ENCODE measurements at regions not wholly inside any gene's neighbourhood (a gene's known extent, or its start where the extent isn't known, plus 50 kb on each side); places are given as distances from the start of the nearest gene placed in this dataset.

- DNase-seq (ENCODE audit: low spot score): no peak
Measured at GRCh38 chr6:44636561-44637248, 249.2 kb downstream of the CDC5L start.

- DNase-seq (ENCODE audit: low spot score): no peak
Measured at GRCh38 chr6:44641344-44642031, 254.0 kb downstream of the CDC5L start.

- no peak for DNase-seq (ENCODE audit: low spot score)
Measured at GRCh38 chr6:44642349-44642748, 254.8 kb downstream of the CDC5L start.

- DNase-seq (ENCODE audit: low spot score): no peak
Measured at GRCh38 chr6:44642870-44643522, 255.5 kb downstream of the CDC5L start.

- DNase-seq (ENCODE audit: low spot score): no peak
Measured at GRCh38 chr6:44645276-44645675, 257.8 kb downstream of the CDC5L start.

GRCh38 chr6:44646355-44646754, 258.8 kb downstream of the CDC5L start:
- peak; percentile 31 for DNase-seq (ENCODE audit: low spot score)

GRCh38 chr6:44649365-44650025, 262.0 kb downstream of the CDC5L start:
- DNase-seq (ENCODE audit: low spot score): no peak

- no peak for DNase-seq (ENCODE audit: low spot score)
Measured at GRCh38 chr6:44650495-44650894, 263.0 kb downstream of the CDC5L start.

GRCh38 chr6:44650947-44651346, 263.4 kb downstream of the CDC5L start:
- DNase-seq (ENCODE audit: low spot score): peak; percentile 42

- DNase-seq (ENCODE audit: low spot score): no peak
Measured at GRCh38 chr6:44651604-44652003, 264.1 kb downstream of the CDC5L start.

GRCh38 chr6:44652547-44652946, 265.0 kb downstream of the CDC5L start:
- no peak for DNase-seq (ENCODE audit: low spot score)

- no peak for DNase-seq (ENCODE audit: low spot score)
Measured at GRCh38 chr6:44653091-44653490, 265.6 kb downstream of the CDC5L start.

GRCh38 chr6:44653761-44654218, 266.3 kb downstream of the CDC5L start:
- no peak for DNase-seq (ENCODE audit: low spot score)

GRCh38 chr6:44655412-44656342, 268.2 kb downstream of the CDC5L start:
- peak; percentile 66 for DNase-seq (ENCODE audit: low spot score)

GRCh38 chr6:44656691-44657090, 269.2 kb downstream of the CDC5L start:
- DNase-seq (ENCODE audit: low spot score): no peak

- no peak for DNase-seq (ENCODE audit: low spot score)
Measured at GRCh38 chr6:44657206-44657819, 269.8 kb downstream of the CDC5L start.

GRCh38 chr6:44658571-44658970, 271.1 kb downstream of the CDC5L start:
- DNase-seq (ENCODE audit: low spot score): no peak

GRCh38 chr6:44659726-44660125, 272.2 kb downstream of the CDC5L start:
- no peak for DNase-seq (ENCODE audit: low spot score)

- DNase-seq (ENCODE audit: low spot score): no peak
Measured at GRCh38 chr6:44660561-44661220, 273.2 kb downstream of the CDC5L start.

GRCh38 chr6:44661221-44662008, 273.9 kb downstream of the CDC5L start:
- DNase-seq (ENCODE audit: low spot score): no peak
